Breast epithelium (tissue), 4 donors: ENCODE measurements at regions not wholly inside any gene's neighbourhood (a gene's known extent, or its start where the extent isn't known, plus 50 kb on each side); places are given as distances from the start of the nearest gene placed in this dataset.

Experiments used
- DNase-seq, 2 donors: peaks; one replicate each; pipeline ENCODE4 v3.0.0-alpha.2; 2019; ENCODE audit warnings: low spot score in 2 of 2
- H3K27ac ChIP-seq, 2 donors: fragments of 200-600 bp; sonication (generic) in 1 of 2; one replicate each; pipeline ENCODE4 v1.5.1; 2016 to 2019; ENCODE audit warnings: mild to moderate bottlenecking in 1 of 2
- H3K27me3 ChIP-seq, 2 donors: fragments of 200-600 bp; sonication (generic) in 1 of 2; one replicate each; pipeline versions ENCODE4 v1.5.1 to v1.6.0; 2017 to 2019; ENCODE audit warnings: control low read depth in 1 of 2, mild to moderate bottlenecking in 1 of 2
- H3K36me3 ChIP-seq: fragments of 200-600 bp; one replicate; pipeline ENCODE4 v1.5.1; 2019
- H3K4me1 ChIP-seq, 2 donors: fragments of 200-600 bp; sonication (generic); one replicate each; pipeline ENCODE4 v1.5.1; 2016 to 2019; ENCODE audit warnings: control low read depth in 1 of 2
- H3K4me3 ChIP-seq, 3 donors: fragments of 200-600 bp; sonication (generic); 1 replicate in 2 of 3; 2 replicates in 1 of 3; pipeline ENCODE4 v1.5.1; 2016 to 2019; ENCODE audit warnings: mild to moderate bottlenecking in 3 of 3, moderate library complexity in 2 of 3
- H3K9me3 ChIP-seq, 2 donors: fragments of 200-600 bp; sonication (generic) in 1 of 2; one replicate each; pipeline ENCODE4 v1.5.1; 2016 to 2019; ENCODE audit warnings: control low read depth in 1 of 2
- CTCF ChIP-seq, 3 donors: fragments of 450-650 bp; IDR thresholded peaks; one replicate each; pipeline ENCODE4 v1.5.1; 2016 to 2017; ENCODE audit warnings: antibody characterized with exemption in 3 of 3, mild to moderate bottlenecking in 3 of 3, moderate library complexity in 3 of 3
- POLR2A ChIP-seq: fragments of 450-650 bp; IDR thresholded peaks from one replicate; pipeline ENCODE4 v1.6.1; 2016; ENCODE audit warnings: antibody characterized with exemption, mild to moderate bottlenecking, moderate library complexity
- POLR2AphosphoS5 ChIP-seq, 3 donors: sonication (generic); formaldehyde crosslinking; IDR thresholded peaks; one replicate each; pipeline ENCODE4 v1.6.1; 2017; ENCODE audit warnings: antibody characterized with exemption in 3 of 3
- intact Hi-C: fragments of 100-400 bp; cut with DNase I; formaldehyde crosslinking; loops from one replicate; pipeline ENCODE4 v1.15.1; 2023; ENCODE audit warnings: low total_unique reads

- Histone ChIP-seq H3K9me3 (peaks cover 0 to 18% of the 10 kb centered on the region in 2 donors), H3K4me1 (no peaks in the 10 kb centered on the region), H3K27ac (no peak overlapping the region), H3K4me3 (no peak overlapping the region), H3K27me3 (no peaks in the 10 kb centered on the region), H3K36me3 (no peaks in the 10 kb centered on the region)
- intact Hi-C loops = no loop called here
- no peak for DNase-seq
- no peak for TF ChIP-seq CTCF (IDR thresholded peaks at IDR 0.05)
- no peak for TF ChIP-seq POLR2AphosphoS5 (IDR thresholded peaks at IDR 0.05)
- no peak for TF ChIP-seq POLR2A
Observed at GRCh38 chrX:117274965-117275364, 812.2 kb upstream of the CT83 start.
